BJ (cell line): ENCODE measurements at regions not wholly inside any gene's neighbourhood (a gene's known extent, or its start where the extent isn't known, plus 50 kb on each side); places are given as distances from the start of the nearest gene placed in this dataset.
A peak's percentile ranks its signal among the peaks of the same experiment; 100 is the strongest.
"Not testable (repeated sequence)": the region's sequence is repeated elsewhere in the genome, so short reads cannot be mapped to it uniquely, and the experiment has no call there.

Experiments
- CTCF ChIA-PET: fragments of 350-600 bp; formaldehyde crosslinking; extraction: SDS; loops from one replicate; lab custom pipeline; 2021; ENCODE audit warnings: antibody characterized with exemption, inconsistent platforms; lab: Yijun Ruan, JAX
- POLR2A ChIA-PET: fragments of 300-600 bp; sonication (Branson Sonifier 250); formaldehyde crosslinking; extraction: SDS; loops from one replicate; lab custom pipeline; 2021; ENCODE audit warnings: antibody characterized with exemption; lab: Charles Lee
- DNase-seq: peaks from one replicate; pipeline ENCODE4 v3.0.0-alpha.2; 2011; ENCODE audit warnings: low read depth
- H3K27me3 ChIP-seq: 2 replicates; pipeline ENCODE4 v1.6.0; 2011; ENCODE audit warnings: low read length; ENCODE audit not compliant: control insufficient read depth, insufficient read depth
- H3K36me3 ChIP-seq: 2 replicates; pipeline ENCODE4 v1.5.1; 2011; ENCODE audit warnings: low read length; ENCODE audit not compliant: control insufficient read depth, insufficient read depth
- H3K4me3 ChIP-seq: 2 replicates; pipeline ENCODE4 v1.5.1; 2011; ENCODE audit warnings: low read depth, mild to moderate bottlenecking, control low read depth, low read length
- CTCF ChIP-seq: IDR thresholded peaks from 2 replicates; pipeline ENCODE4 v1.5.1; 2011; ENCODE audit warnings: low read depth, mild to moderate bottlenecking, control low read depth, inconsistent platforms, low read length, moderate library complexity; ENCODE audit not compliant: insufficient read depth

GRCh38 chrX:52270453-52271116 is 85.9 kb downstream of the MAGED4 start:
- ChIA-PET POLR2A (no interaction called here), CTCF (no interaction called here)
- no peak for DNase-seq
- H3K27me3 ChIP-seq = no peaks in the 10 kb centered on the region
- H3K4me3 ChIP-seq = no peak overlapping the region
- TF ChIP-seq CTCF = no peak
- H3K36me3 ChIP-seq = no peaks in the 10 kb centered on the region

GRCh38 chrX:52271206-52271605 is 86.5 kb downstream of the MAGED4 start:
- H3K4me3 ChIP-seq = no peak overlapping the region
- ChIA-PET CTCF (no interaction called here), POLR2A (no interaction called here)
- peak; percentile 23; the same call in 1 of the 2 replicates for TF ChIP-seq CTCF
- H3K27me3 ChIP-seq = no peaks in the 10 kb centered on the region
- DNase-seq = no peak
- H3K36me3 ChIP-seq = no peaks in the 10 kb centered on the region

- no peak for TF ChIP-seq CTCF
- ChIA-PET POLR2A (no interaction called here), CTCF (no interaction called here)
- no peak overlapping the region for H3K4me3 ChIP-seq
- no peaks in the 10 kb centered on the region for H3K27me3 ChIP-seq
- DNase-seq = no peak
- H3K36me3 ChIP-seq = no peaks in the 10 kb centered on the region
These were observed 91.2 kb upstream of the XAGE2 start for GRCh38 chrX:52277666-52278065.

GRCh38 chrX:52280812-52281211 is 88.0 kb upstream of the XAGE2 start:
- no peak overlapping the region for H3K4me3 ChIP-seq
- no peaks in the 10 kb centered on the region for H3K36me3 ChIP-seq
- CTCF ChIA-PET = no interaction called here
- no peak for DNase-seq
- POLR2A ChIA-PET = no interaction called here
- TF ChIP-seq CTCF = no peak
- H3K27me3 ChIP-seq = no peaks in the 10 kb centered on the region

- no peaks in the 10 kb centered on the region for H3K27me3 ChIP-seq
- no peak for DNase-seq
- no peak overlapping the region for H3K4me3 ChIP-seq
- POLR2A ChIA-PET = no interaction called here
- no peak for TF ChIP-seq CTCF
- no peaks in the 10 kb centered on the region for H3K36me3 ChIP-seq
- CTCF ChIA-PET = no interaction called here
These were observed 84.0 kb upstream of the XAGE2 start for GRCh38 chrX:52284865-52285264.

GRCh38 chrX:52298968-52299367 is 69.9 kb upstream of the XAGE2 start:
- CTCF ChIA-PET, POLR2A ChIA-PET, DNase-seq, H3K4me3 ChIP-seq, H3K36me3 ChIP-seq, H3K27me3 ChIP-seq: not testable (repeated sequence)

- H3K27me3 ChIP-seq, DNase-seq, H3K36me3 ChIP-seq, CTCF ChIA-PET, POLR2A ChIA-PET, H3K4me3 ChIP-seq: not testable (repeated sequence)
These were observed 60.3 kb upstream of the XAGE2 start for GRCh38 chrX:52308532-52308931.
